Heart left ventricle (tissue), 13 donors: ENCODE measurements at regions not wholly inside any gene's neighbourhood (a gene's known extent, or its start where the extent isn't known, plus 50 kb on each side); places are given as distances from the start of the nearest gene placed in this dataset.

ENCODE experiments used
- POLR2A ChIP-seq, 2 donors: fragments of 450-650 bp; IDR thresholded peaks; one replicate each; pipeline ENCODE4 v1.6.1; 2017; ENCODE audit warnings: antibody characterized with exemption in 2 of 2, mild to moderate bottlenecking in 2 of 2, moderate library complexity in 2 of 2
- TF ChIP-seq, protein P1 (sequence below), 12 donors: fragments of 200-600 bp; sonication (generic) in 4 of 12; IDR thresholded peaks; one replicate each; pipeline versions ENCODE4 v1.5.0 to v1.8.0; 2018 to 2022; ENCODE audit warnings: antibody characterized with exemption in 12 of 12, mild to moderate bottlenecking in 5 of 12
- donor health status: ischemic (EF 13 %, LVEDD 7.1; RV severe dilation, severe dysfunction).
- donor health status: DM: no; HTN: yes; CAD: no.
- donor health status: DM: no; HTN: no; CAD: no.
- donor health status: ischemic (EF 25% LVEDD 6.9; RV normal size, moderate dysfunction).
- donor health status: ischemic (EF 25% LVEDD 5.7; RV mildly dilated, moderate dysfunction).
- donor health status: ischemic (EF 35%, LVEDD 5.7; RV mildly dilated, moderate dysfunction).
- donor health status: nonischemic (EF 11% LVEDD 7.7; RV severe dilation, severe dysfunction).
- donor health status: DM: yes; HTN: yes; CAD: no.
- donor health status: PGD.
- donor health status: ischemic (EF 29% LVEDD 5.4; RV normal size, mild dysfunction).
- donor health status: nonischemic (EF 23%, LVEDD 6.1; RV moderate dilation, normal function).

GRCh38 chr22:25461301-25461700, 103.2 kb upstream of the GRK3 start:
- TF ChIP-seq, protein P1, sequence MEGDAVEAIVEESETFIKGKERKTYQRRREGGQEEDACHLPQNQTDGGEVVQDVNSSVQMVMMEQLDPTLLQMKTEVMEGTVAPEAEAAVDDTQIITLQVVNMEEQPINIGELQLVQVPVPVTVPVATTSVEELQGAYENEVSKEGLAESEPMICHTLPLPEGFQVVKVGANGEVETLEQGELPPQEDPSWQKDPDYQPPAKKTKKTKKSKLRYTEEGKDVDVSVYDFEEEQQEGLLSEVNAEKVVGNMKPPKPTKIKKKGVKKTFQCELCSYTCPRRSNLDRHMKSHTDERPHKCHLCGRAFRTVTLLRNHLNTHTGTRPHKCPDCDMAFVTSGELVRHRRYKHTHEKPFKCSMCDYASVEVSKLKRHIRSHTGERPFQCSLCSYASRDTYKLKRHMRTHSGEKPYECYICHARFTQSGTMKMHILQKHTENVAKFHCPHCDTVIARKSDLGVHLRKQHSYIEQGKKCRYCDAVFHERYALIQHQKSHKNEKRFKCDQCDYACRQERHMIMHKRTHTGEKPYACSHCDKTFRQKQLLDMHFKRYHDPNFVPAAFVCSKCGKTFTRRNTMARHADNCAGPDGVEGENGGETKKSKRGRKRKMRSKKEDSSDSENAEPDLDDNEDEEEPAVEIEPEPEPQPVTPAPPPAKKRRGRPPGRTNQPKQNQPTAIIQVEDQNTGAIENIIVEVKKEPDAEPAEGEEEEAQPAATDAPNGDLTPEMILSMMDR (IDR thresholded peaks at IDR 0.05): no peak
- no peak for TF ChIP-seq POLR2A (IDR thresholded peaks at IDR 0.05)
